C4-2B (cell line): ENCODE measurements at regions not wholly inside any gene's neighbourhood (a gene's known extent, or its start where the extent isn't known, plus 50 kb on each side); places are given as distances from the start of the nearest gene placed in this dataset.

ENCODE experiments used
- H3K27ac ChIP-seq: fragments of 450-650 bp; 2 replicates; pipeline ENCODE4 v1.5.1; 2017
- ZFX ChIP-seq: fragments of 450-650 bp; IDR thresholded peaks from 2 replicates; pipeline ENCODE4 v1.6.1; 2017
- TF ChIP-seq, protein P1 (sequence below): fragments of 450-650 bp; conservative IDR thresholded peaks from 2 replicates; pipeline ENCODE4 v1.5.1; 2017; ENCODE audit warnings: mild to moderate bottlenecking

DNA sequence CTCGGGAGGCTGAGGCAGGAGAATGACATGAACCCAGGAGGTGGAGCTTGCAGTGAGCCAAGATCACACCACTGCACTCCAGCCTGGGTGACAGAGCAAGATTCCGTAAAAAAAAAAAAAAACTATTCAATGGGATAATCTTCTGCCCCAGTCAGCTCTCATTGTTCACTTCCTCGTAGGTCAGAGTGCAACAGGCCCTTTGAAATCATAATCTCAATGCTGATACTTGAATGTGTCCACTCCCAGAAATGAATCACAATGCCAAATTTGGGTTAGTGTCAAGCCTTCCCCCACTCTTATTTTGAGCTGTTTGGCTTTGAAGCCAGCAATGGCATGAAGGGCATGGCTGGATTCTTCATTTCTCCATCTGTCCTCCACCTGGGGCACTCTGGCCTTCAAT lies 610.3 kb upstream of the KLF4 start:
- no peak overlapping the region for H3K27ac ChIP-seq
- TF ChIP-seq ZFX, result no peak
- TF ChIP-seq, protein P1, sequence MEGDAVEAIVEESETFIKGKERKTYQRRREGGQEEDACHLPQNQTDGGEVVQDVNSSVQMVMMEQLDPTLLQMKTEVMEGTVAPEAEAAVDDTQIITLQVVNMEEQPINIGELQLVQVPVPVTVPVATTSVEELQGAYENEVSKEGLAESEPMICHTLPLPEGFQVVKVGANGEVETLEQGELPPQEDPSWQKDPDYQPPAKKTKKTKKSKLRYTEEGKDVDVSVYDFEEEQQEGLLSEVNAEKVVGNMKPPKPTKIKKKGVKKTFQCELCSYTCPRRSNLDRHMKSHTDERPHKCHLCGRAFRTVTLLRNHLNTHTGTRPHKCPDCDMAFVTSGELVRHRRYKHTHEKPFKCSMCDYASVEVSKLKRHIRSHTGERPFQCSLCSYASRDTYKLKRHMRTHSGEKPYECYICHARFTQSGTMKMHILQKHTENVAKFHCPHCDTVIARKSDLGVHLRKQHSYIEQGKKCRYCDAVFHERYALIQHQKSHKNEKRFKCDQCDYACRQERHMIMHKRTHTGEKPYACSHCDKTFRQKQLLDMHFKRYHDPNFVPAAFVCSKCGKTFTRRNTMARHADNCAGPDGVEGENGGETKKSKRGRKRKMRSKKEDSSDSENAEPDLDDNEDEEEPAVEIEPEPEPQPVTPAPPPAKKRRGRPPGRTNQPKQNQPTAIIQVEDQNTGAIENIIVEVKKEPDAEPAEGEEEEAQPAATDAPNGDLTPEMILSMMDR, result no peak

DNA sequence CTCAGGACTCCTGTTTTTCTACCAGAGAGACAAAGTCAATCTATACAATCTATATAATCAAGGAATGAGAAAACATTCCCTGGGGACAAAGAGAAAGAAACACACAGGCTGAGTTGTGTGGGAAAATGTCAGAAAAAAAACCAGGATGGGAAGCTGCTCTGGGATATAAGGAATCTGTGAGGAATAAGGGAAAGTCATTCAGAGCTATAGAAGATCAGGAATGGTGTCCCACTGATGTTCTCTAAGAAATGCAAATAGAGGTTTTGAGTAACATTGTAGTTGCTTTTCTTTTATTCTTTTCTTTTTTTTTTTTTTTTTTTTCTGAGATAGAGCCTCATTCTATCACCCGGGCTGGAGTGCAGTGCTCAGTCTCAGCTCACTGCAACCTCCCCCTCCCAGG lies 605.9 kb upstream of the KLF4 start:
- no peak overlapping the region for H3K27ac ChIP-seq
- no peak for TF ChIP-seq ZFX
- TF ChIP-seq, protein P1, result no peak

DNA sequence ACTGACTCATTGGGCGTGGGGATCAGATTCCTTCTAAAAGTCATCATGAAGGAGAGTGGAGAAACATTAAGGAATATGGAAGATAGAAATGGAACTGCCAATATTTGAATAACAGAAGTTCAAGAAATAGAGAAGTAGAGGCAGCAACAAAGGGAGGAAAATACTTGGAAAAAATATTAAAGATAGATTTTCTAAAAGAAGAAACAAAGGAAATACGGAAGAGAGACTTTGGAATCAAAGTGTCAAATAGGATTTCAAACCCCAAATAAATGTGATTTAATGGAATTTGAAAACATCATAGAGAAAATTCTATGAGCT lies 605.1 kb upstream of the KLF4 start:
- H3K27ac ChIP-seq, result no peak overlapping the region
- TF ChIP-seq ZFX, result no peak
- TF ChIP-seq, protein P1, result no peak

DNA sequence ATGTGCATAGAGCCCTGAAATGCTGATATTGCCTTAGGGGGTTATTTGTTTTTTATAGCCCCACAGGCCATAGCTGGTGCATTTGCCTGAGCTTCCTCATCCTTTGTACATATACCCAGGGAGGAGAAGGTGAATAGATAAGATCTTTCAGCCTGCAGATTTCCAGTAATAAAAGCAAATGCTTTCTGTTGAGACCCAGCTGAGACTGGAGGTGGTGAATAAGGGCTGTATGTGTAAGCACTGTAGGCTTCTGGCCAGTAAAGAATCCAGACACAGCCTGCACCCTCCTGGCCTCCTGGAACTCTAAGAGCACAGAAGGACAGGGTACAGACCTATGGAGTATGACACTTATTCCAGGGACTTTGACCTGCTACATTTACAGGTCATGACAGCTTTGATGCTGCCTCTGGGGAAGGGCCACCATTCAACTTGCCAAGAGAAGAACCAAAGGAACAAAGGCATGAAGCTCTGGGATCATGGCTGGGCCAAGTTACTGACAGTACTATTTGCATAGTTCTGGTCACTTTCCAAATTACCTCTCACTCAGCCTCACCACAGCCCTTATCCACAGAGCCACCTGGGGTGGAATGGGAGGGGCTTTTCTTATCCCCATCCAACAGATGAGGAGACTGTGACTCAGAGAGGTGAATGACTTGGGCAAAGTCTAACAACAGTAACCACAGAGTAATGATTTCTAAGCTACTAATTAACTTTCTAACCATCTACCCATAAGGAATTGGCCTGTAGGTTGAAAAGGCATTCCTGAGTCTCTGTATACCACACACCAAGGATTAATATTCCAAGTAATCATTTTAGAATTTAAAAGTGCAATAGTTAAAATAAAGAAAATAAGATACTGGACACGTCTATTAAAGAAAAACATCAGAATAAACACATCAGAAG lies 604.5 kb upstream of the KLF4 start:
- TF ChIP-seq, protein P1, result no peak
- no peak for TF ChIP-seq ZFX
- no peak overlapping the region for H3K27ac ChIP-seq

DNA sequence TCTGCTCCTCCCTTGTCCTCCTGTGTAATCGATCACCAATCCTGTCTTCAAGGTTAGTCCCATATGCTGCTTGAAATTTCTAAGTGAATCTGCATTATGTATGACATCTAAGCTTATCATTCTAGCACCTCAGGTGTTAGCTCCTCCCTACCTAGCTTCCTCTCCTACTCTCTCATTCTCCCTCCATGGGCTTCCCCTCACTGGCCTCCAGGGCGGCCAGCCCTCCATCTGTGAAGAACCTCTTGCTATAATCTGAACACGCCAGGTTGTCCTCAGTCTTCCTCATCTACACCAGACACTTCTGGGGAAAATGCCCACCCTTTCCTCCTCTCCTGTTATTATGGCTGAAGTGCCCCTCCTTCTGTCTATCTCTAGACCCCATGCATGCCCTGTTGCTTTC lies 599.3 kb upstream of the KLF4 start:
- TF ChIP-seq, protein P1, result no peak
- TF ChIP-seq ZFX, result no peak
- H3K27ac ChIP-seq, result no peak overlapping the region

DNA sequence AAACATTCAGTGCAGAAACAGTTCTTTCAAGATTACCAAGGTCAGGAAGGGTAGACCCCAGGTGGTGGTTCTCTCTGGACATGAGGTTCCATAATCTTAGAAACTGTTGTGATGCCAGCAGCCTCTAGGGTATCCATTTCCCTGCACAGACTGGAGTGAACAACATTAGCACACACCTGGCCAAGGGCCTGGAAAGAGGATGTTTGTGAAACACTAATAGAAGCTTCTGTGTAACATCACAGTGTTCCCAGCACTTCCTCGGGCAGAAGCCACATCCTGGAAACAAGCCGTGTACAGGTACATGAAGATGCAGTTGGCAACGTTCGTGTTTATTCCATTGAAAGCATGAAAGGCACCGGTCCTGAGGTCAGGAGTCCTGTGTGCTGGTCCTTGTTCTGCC lies 598.2 kb upstream of the KLF4 start:
- H3K27ac ChIP-seq, result no peak overlapping the region
- TF ChIP-seq ZFX, result no peak
- TF ChIP-seq, protein P1, result peak; percentile 16

DNA sequence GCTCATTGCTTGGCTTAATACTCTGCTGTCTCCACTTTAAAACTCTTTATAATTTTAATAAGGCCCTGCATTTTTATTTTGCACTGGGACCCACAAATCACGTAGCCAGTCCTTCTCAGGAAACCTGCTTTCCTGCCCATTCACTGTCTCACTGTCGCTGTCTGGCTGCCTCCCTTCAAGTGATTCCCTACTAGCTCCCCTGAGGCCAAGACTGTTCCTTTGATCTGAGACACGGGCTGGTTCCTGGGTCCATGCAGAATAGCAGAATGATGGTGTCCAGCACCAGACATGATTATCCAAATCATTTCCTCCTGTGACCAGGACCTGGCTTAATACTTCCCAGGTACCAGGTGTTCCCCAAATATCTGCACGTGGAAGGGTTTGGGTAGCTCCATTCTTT lies 597.1 kb upstream of the KLF4 start:
- no peak for TF ChIP-seq ZFX
- TF ChIP-seq, protein P1, result no peak
- H3K27ac ChIP-seq, result no peak overlapping the region
